Ectodermal cell (in vitro differentiated cells): ENCODE measurements at regions not wholly inside any gene's neighbourhood (a gene's known extent, or its start where the extent isn't known, plus 50 kb on each side); places are given as distances from the start of the nearest gene placed in this dataset.
"Not testable (repeated sequence)": the region's sequence is repeated elsewhere in the genome, so short reads cannot be mapped to it uniquely, and the experiment has no call there.

Experiments
- H3K27ac ChIP-seq: 2 replicates; pipeline ENCODE4 v1.7.0; 2013; ENCODE audit warnings: mild to moderate bottlenecking, low read depth, low read length; ENCODE audit not compliant: insufficient read depth, poor library complexity, severe bottlenecking
- H3K27me3 ChIP-seq: 2 replicates; pipeline ENCODE4 v1.7.0; 2013; ENCODE audit warnings: mild to moderate bottlenecking, low read length; ENCODE audit not compliant: insufficient read depth, control insufficient read depth, poor library complexity, severe bottlenecking
- H3K36me3 ChIP-seq: one replicate; pipeline ENCODE4 v1.7.0; 2013; ENCODE audit warnings: low read length; ENCODE audit not compliant: control insufficient read depth, insufficient read depth
- H3K4me1 ChIP-seq: one replicate; pipeline ENCODE4 v1.7.0; 2013; ENCODE audit warnings: low read length; ENCODE audit not compliant: control insufficient read depth, insufficient read depth
- H3K4me3 ChIP-seq: 2 replicates; pipeline ENCODE4 v1.7.0; 2013; ENCODE audit warnings: low read depth, low read length, control low read depth; ENCODE audit not compliant: insufficient read depth
- H3K9me3 ChIP-seq: 2 replicates; pipeline ENCODE4 v1.7.0; 2013; ENCODE audit warnings: mild to moderate bottlenecking, low read length, moderate library complexity; ENCODE audit not compliant: control insufficient read depth
- WGBS, 2 experiments: methylation state at CpG; one replicate each; pipeline ENCODE4 v1.1.7; 2013; ENCODE audit warnings: missing lambda C conversion rate in 2 of 2; 5-methylcytosine and 5-hydroxymethylcytosine counted together

GRCh38 chr5:112532654-112533360 is 113.7 kb upstream of the EPB41L4A start:
- Histone ChIP-seq H3K27me3 (no peaks in the 10 kb centered on the region), H3K36me3 (no peaks in the 10 kb centered on the region), H3K9me3 (no peaks in the 10 kb centered on the region), H3K27ac (no peak overlapping the region), H3K4me1 (no peaks in the 10 kb centered on the region), H3K4me3 (no peak overlapping the region)
- 84 to 87% methylated on average over 5 of the region's 5 CpGs for WGBS, 2 experiments

- no peaks in the 10 kb centered on the region for H3K36me3 ChIP-seq
- H3K27me3 ChIP-seq = no peaks in the 10 kb centered on the region
- no peak overlapping the region for H3K27ac ChIP-seq
- H3K4me1 ChIP-seq = no peaks in the 10 kb centered on the region
- H3K9me3 ChIP-seq = no peaks in the 10 kb centered on the region
- 32 to 35% methylated on average over 1 of the region's 1 CpG for WGBS, 2 experiments
- no peak overlapping the region for H3K4me3 ChIP-seq
These were observed 114.3 kb upstream of the EPB41L4A start for GRCh38 chr5:112533362-112533761.

- Histone ChIP-seq H3K36me3 (no peaks in the 10 kb centered on the region), H3K4me3 (no peak overlapping the region), H3K9me3 (no peaks in the 10 kb centered on the region), H3K4me1 (no peaks in the 10 kb centered on the region), H3K27ac (no peak overlapping the region), H3K27me3 (no peaks in the 10 kb centered on the region)
- WGBS, 2 experiments = 86 to 100% methylated on average over 1 of the region's 1 CpG
These were observed 115.0 kb upstream of the EPB41L4A start for GRCh38 chr5:112534067-112534583.

GRCh38 chr5:112534611-112535255 is 115.7 kb upstream of the EPB41L4A start:
- no peaks in the 10 kb centered on the region for H3K9me3 ChIP-seq
- WGBS, 2 experiments = 91 to 92% methylated on average over 4 of the region's 4 CpGs
- H3K27me3 ChIP-seq = no peaks in the 10 kb centered on the region

GRCh38 chr5:112535356-112535755 is 116.3 kb upstream of the EPB41L4A start:
- Histone ChIP-seq H3K4me3 (no peak overlapping the region), H3K36me3 (no peaks in the 10 kb centered on the region), H3K9me3 (no peaks in the 10 kb centered on the region), H3K4me1 (no peaks in the 10 kb centered on the region), H3K27me3 (no peaks in the 10 kb centered on the region), H3K27ac (no peak overlapping the region)
- 90 to 93% methylated on average over 2 of the region's 2 CpGs for WGBS, 2 experiments

More at GRCh38 chr5:112534611-112535255, 115.7 kb upstream of the EPB41L4A start:
- H3K36me3 ChIP-seq = no peaks in the 10 kb centered on the region
- no peak overlapping the region for H3K27ac ChIP-seq
- no peak overlapping the region for H3K4me3 ChIP-seq
- no peaks in the 10 kb centered on the region for H3K4me1 ChIP-seq

- H3K4me3 ChIP-seq, H3K27ac ChIP-seq, H3K9me3 ChIP-seq, H3K4me1 ChIP-seq, H3K36me3 ChIP-seq, H3K27me3 ChIP-seq: not testable (repeated sequence)
- 96 to 100% methylated on average over 2 of the region's 3 CpGs for WGBS, 2 experiments
These were observed 125.5 kb upstream of the EPB41L4A start for GRCh38 chr5:112544558-112544957.

GRCh38 chr5:112546946-112547592 is 128.0 kb upstream of the EPB41L4A start:
- Histone ChIP-seq H3K4me3 (no peak overlapping the region), H3K9me3 (no peaks in the 10 kb centered on the region), H3K27me3 (no peaks in the 10 kb centered on the region), H3K4me1 (no peaks in the 10 kb centered on the region), H3K27ac (no peak overlapping the region), H3K36me3 (no peaks in the 10 kb centered on the region)
- 90 to 93% methylated on average over 4 of the region's 4 CpGs for WGBS, 2 experiments

- H3K36me3 ChIP-seq = no peaks in the 10 kb centered on the region
- H3K4me1 ChIP-seq = no peaks in the 10 kb centered on the region
- H3K27me3 ChIP-seq = no peaks in the 10 kb centered on the region
- H3K27ac ChIP-seq = no peak overlapping the region
- WGBS, 2 experiments = 83 to 93% methylated on average over 4 of the region's 4 CpGs
- H3K9me3 ChIP-seq = no peaks in the 10 kb centered on the region
- no peak overlapping the region for H3K4me3 ChIP-seq
These were observed 129.3 kb upstream of the EPB41L4A start for GRCh38 chr5:112548246-112548881.

- no peaks in the 10 kb centered on the region for H3K36me3 ChIP-seq
- H3K27me3 ChIP-seq = no peaks in the 10 kb centered on the region
- H3K4me1 ChIP-seq = no peaks in the 10 kb centered on the region
- H3K4me3 ChIP-seq = no peak overlapping the region
- H3K9me3 ChIP-seq = no peaks in the 10 kb centered on the region
- 89 to 90% methylated on average over 4 of the region's 4 CpGs for WGBS, 2 experiments
- H3K27ac ChIP-seq = no peak overlapping the region
These were observed 130.1 kb upstream of the EPB41L4A start for GRCh38 chr5:112549127-112549526.
